ENCODE measurements at regions not wholly inside any gene's neighbourhood (a gene's known extent, or its start where the extent isn't known, plus 50 kb on each side); places are given as distances from the start of the nearest gene placed in this dataset.
"Not testable (repeated sequence)": the region's sequence is repeated elsewhere in the genome, so short reads cannot be mapped to it uniquely, and the experiment has no call there.

- not testable (repeated sequence) for H3K36me3 Mint-ChIP-seq
Observed at GRCh38 chr1:190837200-190837599, 359.5 kb upstream of the BRINP3 start.

GRCh38 chr1:190837888-190838287, 360.2 kb upstream of the BRINP3 start:
- Mint-ChIP-seq H3K4me3 (no peak overlapping the region), H3K4me1 (no peaks in the 10 kb centered on the region), H3K36me3 (no peaks in the 10 kb centered on the region), H3K9me3 (peaks cover 7% of the 10 kb centered on the region), H3K27ac (no peak overlapping the region)
- DNase-seq (ENCODE audit: low spot score in 2 of 2) (no peak), ATAC-seq (no peak)

More at GRCh38 chr1:190837200-190837599, 359.5 kb upstream of the BRINP3 start:
- H3K4me3 Mint-ChIP-seq; DNase-seq (ENCODE audit: low spot score in 2 of 2); ATAC-seq; H3K27ac Mint-ChIP-seq; H3K9me3 Mint-ChIP-seq; H3K4me1 Mint-ChIP-seq: not testable (repeated sequence)

GRCh38 chr1:190847166-190847565, 369.5 kb upstream of the BRINP3 start:
- Mint-ChIP-seq H3K4me1 (no peaks in the 10 kb centered on the region), H3K27ac (no peak overlapping the region), H3K9me3 (peaks cover 18% of the 10 kb centered on the region), H3K36me3 (no peaks in the 10 kb centered on the region), H3K4me3 (no peak overlapping the region)
- DNase-seq (ENCODE audit: low spot score in 2 of 2) (no peak), ATAC-seq (no peak)

- DNase-seq (ENCODE audit: low spot score in 2 of 2): no peak
- H3K36me3 Mint-ChIP-seq: no peaks in the 10 kb centered on the region
- H3K27ac Mint-ChIP-seq: no peak overlapping the region
- no peak overlapping the region for H3K4me3 Mint-ChIP-seq
- H3K4me1 Mint-ChIP-seq: no peaks in the 10 kb centered on the region
- H3K9me3 Mint-ChIP-seq: peaks cover 20% of the 10 kb centered on the region
- no peak for ATAC-seq
Observed at GRCh38 chr1:190849346-190849745, 371.7 kb upstream of the BRINP3 start.

GRCh38 chr1:190852611-190853010, 374.9 kb upstream of the BRINP3 start:
- H3K27ac Mint-ChIP-seq: no peak overlapping the region
- H3K9me3 Mint-ChIP-seq: peaks cover 14% of the 10 kb centered on the region
- H3K36me3 Mint-ChIP-seq: no peaks in the 10 kb centered on the region
- no peaks in the 10 kb centered on the region for H3K4me1 Mint-ChIP-seq
- DNase-seq (ENCODE audit: low spot score in 2 of 2) (no peak), ATAC-seq (no peak)
- no peak overlapping the region for H3K4me3 Mint-ChIP-seq

GRCh38 chr1:190858140-190858539, 380.5 kb upstream of the BRINP3 start:
- H3K4me3 Mint-ChIP-seq: no peak overlapping the region
- no peaks in the 10 kb centered on the region for H3K4me1 Mint-ChIP-seq
- H3K27ac Mint-ChIP-seq: no peak overlapping the region
- ATAC-seq (no peak), DNase-seq (ENCODE audit: low spot score in 2 of 2) (no peak)
- H3K36me3 Mint-ChIP-seq: no peaks in the 10 kb centered on the region
- peaks cover 15% of the 10 kb centered on the region for H3K9me3 Mint-ChIP-seq

GRCh38 chr1:190864013-190864641, 386.5 kb upstream of the BRINP3 start:
- Mint-ChIP-seq H3K4me1 (no peaks in the 10 kb centered on the region), H3K36me3 (no peaks in the 10 kb centered on the region), H3K27ac (no peak overlapping the region), H3K9me3 (peaks cover 6% of the 10 kb centered on the region), H3K4me3 (no peak overlapping the region)
- ATAC-seq: no peak
- DNase-seq (ENCODE audit: low spot score in 2 of 2): no peak

- no peak for DNase-seq (ENCODE audit: low spot score in 2 of 2)
- Mint-ChIP-seq H3K4me3 (no peak overlapping the region), H3K36me3 (no peaks in the 10 kb centered on the region), H3K27ac (no peak overlapping the region), H3K9me3 (peaks cover 3% of the 10 kb centered on the region), H3K4me1 (no peaks in the 10 kb centered on the region)
- ATAC-seq: no peak
Observed at GRCh38 chr1:190880352-190880751, 402.7 kb upstream of the BRINP3 start.

GRCh38 chr1:190881064-190881463, 403.4 kb upstream of the BRINP3 start:
- Mint-ChIP-seq H3K4me3 (no peak overlapping the region), H3K36me3 (no peaks in the 10 kb centered on the region), H3K4me1 (no peaks in the 10 kb centered on the region), H3K9me3 (peaks cover 3% of the 10 kb centered on the region), H3K27ac (no peak overlapping the region)
- ATAC-seq (no peak), DNase-seq (ENCODE audit: low spot score in 2 of 2) (no peak)

- H3K27ac Mint-ChIP-seq: no peak overlapping the region
- H3K9me3 Mint-ChIP-seq: peaks cover 23% of the 10 kb centered on the region
- no peaks in the 10 kb centered on the region for H3K4me1 Mint-ChIP-seq
- no peak for DNase-seq (ENCODE audit: low spot score in 2 of 2)
- no peak overlapping the region for H3K4me3 Mint-ChIP-seq
- no peaks in the 10 kb centered on the region for H3K36me3 Mint-ChIP-seq
- no peak for ATAC-seq
Observed at GRCh38 chr1:190897233-190897632, 419.6 kb upstream of the BRINP3 start.

GRCh38 chr1:190904091-190904695, 426.5 kb upstream of the BRINP3 start:
- no peak for ATAC-seq
- Mint-ChIP-seq H3K4me1 (no peaks in the 10 kb centered on the region), H3K36me3 (no peaks in the 10 kb centered on the region), H3K9me3 (peaks cover 16% of the 10 kb centered on the region), H3K4me3 (no peak overlapping the region), H3K27ac (no peak overlapping the region)
- DNase-seq (ENCODE audit: low spot score in 2 of 2): no peak

- H3K4me3 Mint-ChIP-seq: no peak overlapping the region
- no peaks in the 10 kb centered on the region for H3K4me1 Mint-ChIP-seq
- ATAC-seq (no peak), DNase-seq (ENCODE audit: low spot score in 2 of 2) (no peak)
- no peaks in the 10 kb centered on the region for H3K36me3 Mint-ChIP-seq
- peaks cover 3% of the 10 kb centered on the region for H3K9me3 Mint-ChIP-seq
- no peak overlapping the region for H3K27ac Mint-ChIP-seq
Observed at GRCh38 chr1:190906206-190906725, 428.6 kb upstream of the BRINP3 start.

GRCh38 chr1:190908246-190908645, 430.6 kb upstream of the BRINP3 start:
- ATAC-seq (no peak), DNase-seq (ENCODE audit: low spot score in 2 of 2) (no peak)
- no peak overlapping the region for H3K4me3 Mint-ChIP-seq
- H3K27ac Mint-ChIP-seq: no peak overlapping the region
- H3K4me1 Mint-ChIP-seq: no peaks in the 10 kb centered on the region
- no peaks in the 10 kb centered on the region for H3K36me3 Mint-ChIP-seq
- H3K9me3 Mint-ChIP-seq: peaks cover 3% of the 10 kb centered on the region

GRCh38 chr1:190908691-190909090, 431.0 kb upstream of the BRINP3 start:
- ATAC-seq (no peak), DNase-seq (ENCODE audit: low spot score in 2 of 2) (no peak)
- H3K36me3 Mint-ChIP-seq: no peaks in the 10 kb centered on the region
- H3K27ac Mint-ChIP-seq: no peak overlapping the region
- no peak overlapping the region for H3K4me3 Mint-ChIP-seq
- H3K4me1 Mint-ChIP-seq: no peaks in the 10 kb centered on the region
- peaks cover 3% of the 10 kb centered on the region for H3K9me3 Mint-ChIP-seq

- ATAC-seq: no peak
- Mint-ChIP-seq H3K36me3 (no peaks in the 10 kb centered on the region), H3K27ac (no peak overlapping the region), H3K9me3 (peaks cover 8% of the 10 kb centered on the region), H3K4me1 (no peaks in the 10 kb centered on the region), H3K4me3 (no peak overlapping the region)
- no peak for DNase-seq (ENCODE audit: low spot score in 2 of 2)
Observed at GRCh38 chr1:190935925-190936324, 458.3 kb upstream of the BRINP3 start.

- H3K9me3 Mint-ChIP-seq: peaks cover 9% of the 10 kb centered on the region
- ATAC-seq: no peak
- no peaks in the 10 kb centered on the region for H3K4me1 Mint-ChIP-seq
- no peak overlapping the region for H3K27ac Mint-ChIP-seq
- no peaks in the 10 kb centered on the region for H3K36me3 Mint-ChIP-seq
- no peak overlapping the region for H3K4me3 Mint-ChIP-seq
- DNase-seq (ENCODE audit: low spot score in 2 of 2): no peak
Observed at GRCh38 chr1:190936337-190936736, 458.7 kb upstream of the BRINP3 start.
